ENCODE measurements at regions not wholly inside any gene's neighbourhood (a gene's known extent, or its start where the extent isn't known, plus 50 kb on each side); places are given as distances from the start of the nearest gene placed in this dataset.
"Not testable (repeated sequence)": the region's sequence is repeated elsewhere in the genome, so short reads cannot be mapped to it uniquely, and the experiment has no call there.

DNA sequence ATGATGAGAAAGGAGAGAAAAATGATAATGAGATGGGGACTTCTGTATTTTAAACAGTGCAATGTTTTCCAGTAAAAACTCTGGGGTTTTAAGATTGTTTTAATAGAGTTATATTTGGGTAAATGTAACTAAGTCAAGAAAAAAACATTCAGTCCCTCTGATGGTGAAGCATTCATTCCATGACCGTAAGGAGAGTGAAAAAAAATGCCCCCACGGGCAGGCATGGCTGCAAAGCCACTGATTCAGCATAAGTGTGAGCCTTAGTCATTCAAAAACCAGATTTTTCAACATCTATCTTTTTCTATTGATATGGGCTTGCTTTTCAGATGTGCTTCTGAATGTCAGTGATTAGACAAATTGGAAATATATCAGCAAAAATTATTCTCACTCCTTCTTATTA lies 957.8 kb downstream of the SLC4A3 start:
- H3K36me3 Mint-ChIP-seq = no peaks in the 10 kb centered on the region

DNA sequence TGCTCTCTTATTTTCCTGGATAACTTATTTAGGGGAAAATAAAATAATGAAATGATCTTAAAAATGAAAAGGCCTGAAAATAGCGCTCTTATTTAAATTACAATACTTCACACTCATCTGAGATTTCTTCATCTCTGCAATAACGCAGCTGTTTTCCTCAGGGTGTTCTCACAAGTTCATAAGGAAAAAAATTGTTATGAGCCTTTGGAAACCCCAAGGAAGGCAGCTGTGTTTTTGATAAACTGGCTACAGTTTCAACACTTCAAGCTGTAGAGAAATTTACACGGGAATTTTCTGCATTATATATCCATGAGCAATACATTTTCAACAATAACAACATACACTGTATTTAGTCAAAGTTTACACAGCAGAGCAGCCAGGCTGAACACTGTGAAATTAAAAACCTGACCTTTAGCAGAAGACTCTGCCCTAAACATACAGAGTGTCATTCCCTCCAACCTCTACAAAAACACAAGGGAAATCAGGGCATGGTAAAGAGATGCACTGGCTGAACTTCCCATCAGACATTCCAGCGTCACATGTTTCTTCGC lies 959.6 kb downstream of the SLC4A3 start:
- Mint-ChIP-seq H3K4me3 (no peak overlapping the region), H3K4me1 (no peaks in the 10 kb centered on the region), H3K36me3 (no peaks in the 10 kb centered on the region), H3K27ac (no peak overlapping the region), H3K9me3 (no peaks in the 10 kb centered on the region)
- DNase-seq (ENCODE audit: low spot score in 2 of 2) (no peak), ATAC-seq (no peak)

More for the DNA sequence above, 957.8 kb downstream of the SLC4A3 start:
- ATAC-seq (no peak), DNase-seq (ENCODE audit: low spot score in 2 of 2) (no peak)
- no peak overlapping the region for H3K27ac Mint-ChIP-seq
- H3K4me3 Mint-ChIP-seq = no peak overlapping the region
- no peaks in the 10 kb centered on the region for H3K4me1 Mint-ChIP-seq
- H3K9me3 Mint-ChIP-seq = no peaks in the 10 kb centered on the region

DNA sequence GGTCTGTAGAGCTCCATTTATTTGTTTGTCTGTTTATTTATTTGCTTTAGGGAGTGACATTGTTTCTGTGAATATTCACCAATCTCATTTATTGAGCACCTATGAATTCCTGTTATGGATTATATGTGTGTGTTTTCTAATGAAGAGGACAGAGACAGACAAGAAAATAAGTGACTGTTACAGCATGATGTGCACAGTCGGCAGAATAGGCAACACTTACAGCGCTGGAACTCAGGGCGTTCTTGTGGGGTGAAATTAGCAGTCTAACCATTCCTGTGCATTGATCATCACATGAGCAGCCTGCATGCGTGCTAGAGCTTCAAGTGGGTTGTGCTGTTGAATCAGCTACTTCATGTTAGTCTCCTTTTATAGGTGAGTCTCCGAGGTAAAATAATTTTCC lies 960.7 kb downstream of the SLC4A3 start:
- Mint-ChIP-seq H3K27ac (no peak overlapping the region), H3K4me3 (no peak overlapping the region), H3K9me3 (no peaks in the 10 kb centered on the region), H3K4me1 (no peaks in the 10 kb centered on the region), H3K36me3 (no peaks in the 10 kb centered on the region)
- ATAC-seq (no peak), DNase-seq (ENCODE audit: low spot score in 2 of 2) (no peak)

DNA sequence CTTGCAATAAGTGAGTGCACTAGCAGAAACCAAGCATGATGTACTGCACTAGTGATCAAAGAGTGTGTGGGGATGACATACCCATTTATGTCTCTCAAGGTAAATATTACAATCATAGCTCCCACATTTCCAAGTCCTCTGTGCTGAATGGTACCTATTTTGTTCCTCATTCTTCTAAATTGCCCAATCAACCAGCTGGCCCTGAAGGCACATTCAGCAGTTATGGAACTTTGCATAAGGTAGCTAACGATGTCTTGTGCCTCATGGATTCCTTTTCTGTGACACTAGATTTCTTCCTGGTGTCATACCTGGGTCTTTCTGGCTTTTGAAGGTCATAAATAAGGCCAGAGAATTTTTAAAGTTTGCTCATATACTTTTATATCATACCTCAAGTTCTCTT lies 963.0 kb downstream of the SLC4A3 start:
- no peak overlapping the region for H3K4me3 Mint-ChIP-seq
- H3K9me3 Mint-ChIP-seq = no peaks in the 10 kb centered on the region
- DNase-seq (ENCODE audit: low spot score in 2 of 2) = no peak
- no peak for ATAC-seq
- H3K36me3 Mint-ChIP-seq = no peaks in the 10 kb centered on the region
- H3K4me1 Mint-ChIP-seq = no peaks in the 10 kb centered on the region
- H3K27ac Mint-ChIP-seq = no peak overlapping the region

DNA sequence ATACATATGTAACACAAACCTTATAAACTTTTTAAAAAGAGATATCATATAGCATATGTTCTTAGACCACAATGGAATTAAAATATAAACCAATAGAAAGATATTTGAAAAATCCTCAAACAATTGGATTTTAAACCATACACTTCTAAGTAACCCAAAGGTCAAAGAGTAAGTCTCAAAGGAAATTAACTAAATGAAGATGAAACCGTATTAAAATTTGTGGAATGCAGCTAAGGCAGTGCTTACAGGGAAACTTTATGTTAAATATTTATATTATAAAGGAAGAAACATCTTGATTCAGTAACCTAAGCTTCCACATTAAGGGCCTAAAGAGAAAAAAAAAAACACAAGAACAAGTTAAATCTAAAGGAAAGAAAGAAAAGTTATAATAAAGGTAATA lies 966.1 kb downstream of the SLC4A3 start:
- Mint-ChIP-seq H3K36me3 (no peaks in the 10 kb centered on the region), H3K9me3 (no peaks in the 10 kb centered on the region), H3K27ac (no peak overlapping the region), H3K4me1 (no peaks in the 10 kb centered on the region), H3K4me3 (no peak overlapping the region)
- ATAC-seq = no peak
- no peak for DNase-seq (ENCODE audit: low spot score in 2 of 2)

DNA sequence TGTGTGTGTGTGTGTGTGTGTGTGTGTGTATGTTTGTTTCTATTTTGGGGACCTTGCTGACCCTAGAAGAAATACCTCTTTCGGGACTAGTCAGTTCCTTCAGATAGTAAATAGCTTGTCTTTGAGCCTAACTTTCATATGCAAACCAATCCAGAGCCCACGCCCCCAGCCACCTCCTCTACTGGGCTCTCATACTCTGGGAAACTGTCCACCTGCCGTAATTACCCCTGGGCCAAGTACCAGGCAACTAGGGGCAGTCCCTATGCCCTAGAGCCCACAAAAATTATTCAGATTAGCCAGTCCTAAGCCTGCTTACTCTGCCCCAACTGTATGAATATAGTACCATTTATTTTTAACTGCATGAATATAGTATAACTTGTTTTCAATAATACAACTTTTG lies 970.4 kb downstream of the EPHA4 start:
- H3K27ac Mint-ChIP-seq = no peak overlapping the region

DNA sequence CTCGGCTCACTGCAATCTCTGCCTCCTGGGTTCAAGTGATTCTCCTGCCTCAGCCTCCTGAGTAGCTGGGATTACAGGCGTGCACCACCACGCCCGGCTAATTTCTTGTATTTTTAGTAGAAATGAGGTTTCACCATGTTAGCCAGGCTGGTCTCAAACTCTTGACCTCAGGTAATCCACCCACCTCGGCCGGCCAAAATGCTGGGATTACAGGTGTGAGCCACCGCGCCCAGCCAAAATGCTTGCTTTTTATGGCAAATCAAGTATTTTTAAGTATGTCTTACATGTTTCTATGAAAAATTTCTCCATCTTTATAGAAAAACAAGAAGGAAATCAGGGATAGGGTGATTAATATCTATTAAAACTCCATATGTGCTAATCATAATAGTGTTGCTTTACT lies 959.1 kb downstream of the EPHA4 start:
- not testable (repeated sequence) for H3K9me3 Mint-ChIP-seq; DNase-seq (ENCODE audit: low spot score in 2 of 2); H3K36me3 Mint-ChIP-seq; H3K4me3 Mint-ChIP-seq; H3K4me1 Mint-ChIP-seq; H3K27ac Mint-ChIP-seq; ATAC-seq

More for the DNA sequence above, 970.4 kb downstream of the EPHA4 start:
- no peaks in the 10 kb centered on the region for H3K9me3 Mint-ChIP-seq
- H3K36me3 Mint-ChIP-seq = no peaks in the 10 kb centered on the region
- ATAC-seq = no peak
- no peak overlapping the region for H3K4me3 Mint-ChIP-seq
- H3K4me1 Mint-ChIP-seq = no peaks in the 10 kb centered on the region
- DNase-seq (ENCODE audit: low spot score in 2 of 2) = no peak

DNA sequence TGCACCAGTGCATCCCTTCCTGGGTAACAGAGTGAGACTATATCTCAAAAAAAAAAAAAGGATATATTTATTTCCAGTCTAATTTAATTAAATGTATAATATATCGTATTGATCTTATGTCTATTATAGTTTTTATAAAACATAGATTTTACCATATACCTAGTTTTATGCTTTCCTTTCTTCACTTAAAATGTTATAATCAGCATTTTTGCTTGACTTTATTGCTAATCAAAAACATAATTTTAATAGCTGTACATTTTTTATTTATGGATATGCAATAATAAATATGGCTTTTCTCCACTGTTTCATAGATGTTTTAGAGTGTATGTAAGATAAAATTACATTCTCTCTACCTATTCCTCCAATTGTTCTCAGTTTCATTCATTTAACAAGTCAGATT lies 958.0 kb downstream of the EPHA4 start:
- H3K9me3 Mint-ChIP-seq = no peaks in the 10 kb centered on the region
- no peak overlapping the region for H3K4me3 Mint-ChIP-seq
- H3K27ac Mint-ChIP-seq = no peak overlapping the region
- H3K4me1 Mint-ChIP-seq = no peaks in the 10 kb centered on the region
- no peaks in the 10 kb centered on the region for H3K36me3 Mint-ChIP-seq
- DNase-seq (ENCODE audit: low spot score in 2 of 2) (no peak), ATAC-seq (no peak)

DNA sequence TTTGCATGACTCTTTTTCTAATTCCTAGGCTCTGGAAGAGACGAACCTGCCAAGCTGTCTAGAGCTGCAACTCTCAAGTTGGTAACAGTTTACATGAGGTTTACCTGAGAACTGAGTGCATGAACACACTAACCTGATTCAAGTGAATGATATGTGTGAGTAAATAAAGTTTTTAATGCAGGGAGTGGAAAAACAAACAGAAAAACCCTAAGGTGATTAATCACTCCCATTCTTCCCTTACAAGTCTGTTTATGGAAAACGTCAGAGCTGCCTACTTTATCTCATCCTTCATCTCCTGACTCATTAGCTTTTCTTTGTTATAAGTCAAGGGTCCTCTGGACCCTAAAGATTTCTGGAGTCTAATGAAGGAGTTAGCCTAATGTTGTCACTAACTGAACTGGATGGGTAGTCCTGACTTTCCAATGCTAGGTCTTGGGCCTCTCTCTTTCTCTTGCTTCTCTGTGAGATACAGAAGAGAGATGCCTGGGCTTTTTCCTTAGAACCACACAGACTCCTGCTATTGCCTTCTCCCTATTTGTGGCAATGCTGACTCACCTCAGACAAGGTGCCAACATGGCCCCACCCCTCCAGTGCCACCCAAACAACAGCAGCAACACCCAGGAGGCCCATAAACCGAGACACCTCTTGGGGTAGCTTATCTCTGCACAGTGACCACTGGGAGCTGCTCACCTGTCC lies 952.4 kb downstream of the EPHA4 start:
- no peak for DNase-seq (ENCODE audit: low spot score in 2 of 2)
- Mint-ChIP-seq H3K4me1 (no peaks in the 10 kb centered on the region), H3K4me3 (no peak overlapping the region), H3K27ac (no peak overlapping the region), H3K9me3 (no peaks in the 10 kb centered on the region), H3K36me3 (no peaks in the 10 kb centered on the region)
- ATAC-seq = no peak

DNA sequence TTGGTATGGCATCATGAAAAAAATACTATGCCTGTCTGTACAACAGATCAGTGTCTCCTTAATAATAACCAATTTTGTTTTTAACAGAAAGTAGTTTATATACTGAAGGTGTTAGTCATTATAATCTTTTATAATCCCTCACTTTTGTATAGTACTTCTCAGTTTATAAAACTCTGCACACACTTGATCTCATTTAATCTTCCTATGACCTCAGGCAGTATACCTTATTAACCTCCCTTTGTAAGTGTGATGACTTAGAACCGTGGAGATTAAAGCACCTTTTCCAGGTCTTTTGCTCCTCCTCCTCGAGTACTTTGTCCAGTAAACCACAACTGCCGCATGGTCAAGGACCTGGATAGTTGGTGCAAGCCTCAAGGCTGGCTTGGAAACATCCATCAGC lies 945.5 kb downstream of the EPHA4 start:
- H3K27ac Mint-ChIP-seq = no peak overlapping the region
- H3K9me3 Mint-ChIP-seq = no peaks in the 10 kb centered on the region
- no peak for DNase-seq (ENCODE audit: low spot score in 2 of 2)

DNA sequence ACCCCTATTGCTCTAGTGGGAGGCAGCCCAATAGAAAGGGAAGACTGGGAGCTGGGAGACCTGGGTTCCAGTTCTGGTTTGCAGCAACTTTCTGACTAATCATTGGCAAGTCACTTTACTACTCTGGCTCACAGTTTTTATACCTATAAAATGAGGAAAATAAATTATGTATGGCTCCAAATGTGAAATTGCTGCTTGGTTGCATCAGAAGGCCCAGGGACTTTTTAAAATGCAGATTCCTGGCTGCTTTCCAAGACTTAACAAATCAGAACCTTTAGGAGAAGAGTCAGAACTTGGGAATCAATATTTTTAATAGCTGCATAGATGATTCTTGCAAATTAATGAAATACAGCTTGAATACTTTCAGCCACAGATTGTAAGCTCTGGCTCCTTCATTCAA lies 943.9 kb downstream of the EPHA4 start:
- DNase-seq (ENCODE audit: low spot score in 2 of 2) = no peak
- no peak for ATAC-seq
- no peak overlapping the region for H3K27ac Mint-ChIP-seq
- no peak overlapping the region for H3K4me3 Mint-ChIP-seq
- H3K36me3 Mint-ChIP-seq = no peaks in the 10 kb centered on the region
- H3K4me1 Mint-ChIP-seq = no peaks in the 10 kb centered on the region
- H3K9me3 Mint-ChIP-seq = no peaks in the 10 kb centered on the region

More for the DNA sequence above, 945.5 kb downstream of the EPHA4 start:
- H3K36me3 Mint-ChIP-seq = no peaks in the 10 kb centered on the region
- H3K4me3 Mint-ChIP-seq = no peak overlapping the region
- no peaks in the 10 kb centered on the region for H3K4me1 Mint-ChIP-seq
- ATAC-seq = no peak

DNA sequence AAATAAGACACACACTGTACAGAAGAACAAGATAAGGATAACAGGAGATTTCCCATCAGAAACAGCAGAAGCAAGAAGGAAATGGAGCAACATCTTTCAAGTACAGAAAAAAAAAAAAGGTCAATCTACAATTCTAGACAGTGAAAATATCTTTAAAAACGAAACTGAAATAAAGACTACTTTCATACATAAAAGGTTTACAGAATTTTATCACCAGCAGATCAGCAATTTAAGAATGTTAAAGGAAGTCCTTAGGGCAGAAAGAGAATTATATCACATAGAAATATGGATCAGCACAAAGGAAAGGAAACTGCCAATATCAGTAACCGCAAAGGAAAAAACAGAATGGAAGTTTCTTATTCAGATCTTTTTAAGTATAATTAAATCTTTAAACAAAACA lies 931.0 kb downstream of the EPHA4 start:
- DNase-seq (ENCODE audit: low spot score in 2 of 2) (no peak), ATAC-seq (no peak)
- Mint-ChIP-seq H3K27ac (no peak overlapping the region), H3K36me3 (no peaks in the 10 kb centered on the region), H3K4me1 (no peaks in the 10 kb centered on the region), H3K4me3 (no peak overlapping the region), H3K9me3 (peaks cover 2% of the 10 kb centered on the region)

DNA sequence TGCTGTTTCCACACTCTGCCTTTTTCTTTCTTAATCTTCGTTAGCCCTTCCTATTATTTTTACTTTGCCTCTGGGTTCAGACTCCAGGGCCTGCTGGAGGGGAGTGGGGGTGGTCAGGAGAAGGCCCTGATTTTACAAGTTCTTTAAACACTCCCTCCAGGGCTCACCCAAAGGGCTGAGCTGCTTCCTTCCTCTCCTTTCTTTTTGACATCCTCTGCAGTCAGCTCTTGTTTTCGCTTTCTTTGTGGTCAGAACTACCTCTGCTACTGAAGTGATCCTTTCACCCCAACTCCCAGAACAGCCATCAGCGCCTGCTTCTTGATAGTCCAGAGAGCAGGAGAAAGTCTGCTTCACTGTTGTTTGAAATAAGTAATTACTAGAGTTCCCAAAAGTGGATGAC lies 925.7 kb downstream of the EPHA4 start:
- Mint-ChIP-seq H3K27ac (no peak overlapping the region), H3K4me1 (no peaks in the 10 kb centered on the region), H3K9me3 (no peaks in the 10 kb centered on the region), H3K4me3 (no peak overlapping the region), H3K36me3 (no peaks in the 10 kb centered on the region)
- no peak for ATAC-seq
- DNase-seq (ENCODE audit: low spot score in 2 of 2) = no peak

DNA sequence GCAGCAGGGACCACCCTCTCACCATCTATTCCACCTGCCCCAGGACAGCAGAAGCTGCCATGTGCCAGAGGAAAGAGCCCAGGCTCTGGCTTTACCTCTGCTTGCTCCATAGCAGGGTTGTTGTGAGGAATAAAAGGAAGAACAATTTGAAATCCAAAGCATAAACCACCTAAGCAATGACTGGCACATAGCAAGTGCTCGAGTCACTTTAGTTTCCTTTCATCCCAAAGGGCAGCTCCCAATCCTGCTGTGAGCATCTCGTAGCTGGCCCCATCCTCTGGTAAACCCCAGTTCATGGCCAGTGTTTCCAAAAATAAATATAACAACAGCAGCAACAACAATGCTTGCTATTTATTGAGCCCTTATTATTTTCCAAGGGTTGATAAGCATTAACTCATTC lies 923.5 kb downstream of the EPHA4 start:
- Mint-ChIP-seq H3K4me3 (no peak overlapping the region), H3K36me3 (no peaks in the 10 kb centered on the region), H3K9me3 (no peaks in the 10 kb centered on the region), H3K4me1 (no peaks in the 10 kb centered on the region), H3K27ac (no peak overlapping the region)
- ATAC-seq = no peak
- no peak for DNase-seq (ENCODE audit: low spot score in 2 of 2)

DNA sequence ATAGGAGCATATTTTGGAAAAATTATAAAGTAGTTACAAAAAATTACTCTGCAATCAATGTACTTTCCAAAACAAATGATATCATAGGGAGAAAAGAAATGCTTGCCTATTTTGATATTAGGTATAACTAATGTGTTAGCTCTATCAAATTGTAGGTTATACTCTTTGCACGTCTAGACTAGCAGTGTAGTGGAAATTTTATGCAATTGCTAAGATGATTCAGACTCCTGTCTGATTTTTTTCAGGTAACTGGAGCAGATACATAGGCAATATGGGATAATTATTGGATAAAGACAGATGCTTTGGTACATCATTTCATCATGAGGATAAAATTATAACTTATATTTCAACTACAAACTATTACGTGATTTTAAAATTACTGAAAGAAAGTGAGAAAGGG lies 918.3 kb downstream of the EPHA4 start:
- Mint-ChIP-seq H3K36me3 (no peaks in the 10 kb centered on the region), H3K27ac (no peak overlapping the region), H3K4me3 (no peak overlapping the region), H3K4me1 (no peaks in the 10 kb centered on the region), H3K9me3 (no peaks in the 10 kb centered on the region)
- DNase-seq (ENCODE audit: low spot score in 2 of 2) (no peak), ATAC-seq (no peak)

DNA sequence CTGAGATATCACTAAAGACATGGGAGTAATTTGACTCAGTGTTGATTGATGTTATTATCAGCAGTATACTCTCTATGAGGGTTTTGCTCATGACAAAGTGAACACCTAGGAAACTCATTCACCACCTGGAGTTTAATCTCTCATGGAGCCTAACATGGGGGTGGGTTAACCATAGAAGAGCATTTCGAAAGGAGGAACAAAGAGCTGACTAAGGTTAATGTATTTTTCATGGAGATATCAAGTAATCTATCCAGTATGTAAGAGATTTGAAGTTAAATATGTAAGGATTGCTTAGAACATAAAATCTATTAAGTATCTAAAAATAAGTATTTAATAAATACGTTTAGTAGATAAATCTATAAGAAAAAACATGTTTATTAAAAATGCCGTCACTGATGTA lies 917.8 kb downstream of the EPHA4 start:
- Mint-ChIP-seq H3K36me3 (no peaks in the 10 kb centered on the region), H3K4me1 (no peaks in the 10 kb centered on the region), H3K4me3 (no peak overlapping the region), H3K9me3 (no peaks in the 10 kb centered on the region), H3K27ac (no peak overlapping the region)
- no peak for DNase-seq (ENCODE audit: low spot score in 2 of 2)
- ATAC-seq = no peak

Measured in stimulated activated effector memory CD8-positive, alpha-beta T cell treated with anti-CD3 and anti-CD28 coated beads, Interleukin-12 subunit alpha, Interleukin-12 subunit beta, amount 100 ng/mL, for 72 hours (primary cell).